Naive thymus-derived CD8-positive, alpha-beta T cell (primary cell): ENCODE measurements at regions not wholly inside any gene's neighbourhood (a gene's known extent, or its start where the extent isn't known, plus 50 kb on each side); places are given as distances from the start of the nearest gene placed in this dataset.

Source experiments
- ATAC-seq, 2 donors: fragments of 150-1000 bp; cut with Tn5 transposase in 1 of 2; sonication (Bioruptor Pico), chemical (Tn5 transposase) in 1 of 2; 1 replicate in 1 of 2; 2 replicates in 1 of 2; pipeline ENCODE4 v1.10.0; 2021; ENCODE audit warnings: mild to moderate bottlenecking in 2 of 2, moderate library complexity in 2 of 2
- POLR2A ChIA-PET: fragments of 350-600 bp; sonication (Branson Sonifier 250); formaldehyde crosslinking; loops from one replicate; lab custom pipeline; 2021; ENCODE audit warnings: antibody characterized with exemption; lab: Charles Lee
- DNase-seq, 10 donors: peaks; one replicate each; pipeline versions ENCODE4 v3.0.0 to v3.0.0-alpha.2; 2020 to 2022
- H3K27ac Mint-ChIP-seq, 10 donors: one replicate each; pipeline ENCODE4 v1.8.0; 2020 to 2022; ENCODE audit warnings: mild to moderate bottlenecking in 10 of 10, mixed read lengths in 10 of 10, moderate library complexity in 4 of 10, inconsistent platforms in 1 of 10
- H3K27me3 Mint-ChIP-seq, 5 donors: one replicate each; pipeline ENCODE4 v1.8.0; 2021 to 2022; ENCODE audit warnings: mixed read lengths in 5 of 5
- H3K36me3 Mint-ChIP-seq, 3 donors: one replicate each; pipeline ENCODE4 v1.8.0; 2020 to 2022; ENCODE audit warnings: mixed read lengths in 3 of 3, mild to moderate bottlenecking in 2 of 3, inconsistent platforms in 1 of 3
- H3K4me1 Mint-ChIP-seq, 4 donors: one replicate each; pipeline ENCODE4 v1.8.0; 2021 to 2022; ENCODE audit warnings: mixed read lengths in 4 of 4
- H3K4me3 Mint-ChIP-seq, 10 donors: one replicate each; pipeline ENCODE4 v1.8.0; 2020 to 2022; ENCODE audit warnings: mild to moderate bottlenecking in 10 of 10, mixed read lengths in 10 of 10, moderate library complexity in 6 of 10, inconsistent platforms in 1 of 10
- H3K9me3 Mint-ChIP-seq, 9 donors: one replicate each; pipeline ENCODE4 v1.8.0; 2020 to 2022; ENCODE audit warnings: mixed read lengths in 9 of 9, mild to moderate bottlenecking in 3 of 9, inconsistent platforms in 1 of 9, moderate library complexity in 1 of 9

DNA sequence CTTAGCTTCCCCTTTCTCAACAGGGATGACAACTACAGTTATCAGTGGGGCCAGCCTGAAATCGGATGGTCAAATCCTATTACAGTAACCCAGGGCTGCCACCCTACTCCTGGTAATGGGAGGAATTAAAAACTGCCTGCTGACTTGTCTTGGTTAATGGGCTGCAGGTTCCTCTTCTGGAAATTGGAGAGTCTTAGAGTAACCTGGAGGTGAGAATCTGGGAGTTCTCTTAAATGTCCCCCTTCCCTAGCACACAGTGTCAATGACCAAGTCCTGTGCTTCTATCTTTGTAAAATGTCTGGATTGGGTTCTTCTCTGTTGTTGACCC lies 113.1 kb downstream of the DDX1 start:
- no peak for ATAC-seq
- peaks cover 0 to 7% (median 3%) of the 10 kb centered on the region in 5 donors for H3K27me3 Mint-ChIP-seq
- DNase-seq: no peak
- H3K36me3 Mint-ChIP-seq: no peaks in the 10 kb centered on the region
- no peak overlapping the region for H3K27ac Mint-ChIP-seq
- POLR2A ChIA-PET: no interaction called here
- H3K4me1 Mint-ChIP-seq: no peaks in the 10 kb centered on the region
- H3K9me3 Mint-ChIP-seq: no peaks in the 10 kb centered on the region
- no peak overlapping the region for H3K4me3 Mint-ChIP-seq

DNA sequence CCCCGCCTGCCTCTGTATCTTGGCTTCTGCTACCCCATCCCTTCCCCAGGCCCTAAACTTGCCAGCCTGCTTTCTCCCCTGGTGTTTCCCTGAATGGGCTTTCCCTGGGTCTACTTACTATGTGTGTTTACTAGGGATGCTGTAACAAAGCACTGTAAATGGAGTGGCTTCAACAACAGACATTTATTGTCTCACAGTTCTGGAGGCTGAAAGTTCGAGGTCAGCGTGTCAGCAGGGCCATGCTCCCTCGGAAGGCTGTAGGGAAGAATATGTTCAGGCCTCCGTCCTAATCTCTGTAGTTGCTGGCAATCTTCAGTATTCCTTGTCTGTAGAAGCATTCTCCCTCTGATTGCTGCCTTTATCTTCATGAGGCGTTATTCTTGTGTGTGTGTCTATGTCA lies 113.6 kb downstream of the DDX1 start:
- Mint-ChIP-seq H3K4me1 (no peaks in the 10 kb centered on the region), H3K4me3 (no peak overlapping the region), H3K27ac (no peak overlapping the region), H3K27me3 (peaks cover 0 to 12% (median 6%) of the 10 kb centered on the region in 5 donors), H3K9me3 (no peaks in the 10 kb centered on the region), H3K36me3 (no peaks in the 10 kb centered on the region)
- ATAC-seq: no peak
- POLR2A ChIA-PET: no interaction called here
- DNase-seq: no peak

DNA sequence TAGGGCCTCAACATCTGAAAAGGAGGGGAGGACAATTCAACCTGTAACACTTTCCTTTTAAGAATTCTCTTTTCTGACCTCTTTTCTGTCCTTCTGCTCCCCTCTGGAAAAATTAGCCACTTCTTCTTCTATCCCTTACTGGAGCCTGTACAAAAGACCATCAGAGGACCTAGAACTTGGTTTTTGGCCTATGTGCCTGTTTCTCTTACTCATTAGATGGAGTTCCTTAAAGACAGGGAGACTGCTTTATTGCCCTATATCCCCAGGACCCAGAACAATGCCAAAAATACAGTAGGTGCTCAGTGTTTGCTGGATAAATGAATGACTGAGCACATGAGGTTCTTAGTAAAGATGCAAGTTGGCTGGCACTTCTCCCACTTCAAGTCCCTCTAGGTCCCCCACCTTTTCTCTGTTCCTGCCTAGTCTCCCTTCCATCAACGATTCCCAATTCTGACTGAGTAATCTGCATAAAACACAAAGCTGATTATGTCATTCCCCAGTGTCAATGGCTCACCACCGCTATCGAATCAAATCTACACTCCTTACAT lies 114.2 kb downstream of the DDX1 start:
- ATAC-seq (no peak), DNase-seq (no peak)
- POLR2A ChIA-PET: no interaction called here
- H3K36me3 Mint-ChIP-seq: no peaks in the 10 kb centered on the region
- no peaks in the 10 kb centered on the region for H3K4me1 Mint-ChIP-seq
- H3K4me3 Mint-ChIP-seq: no peak overlapping the region
- no peaks in the 10 kb centered on the region for H3K9me3 Mint-ChIP-seq
- H3K27ac Mint-ChIP-seq: no peak overlapping the region
- H3K27me3 Mint-ChIP-seq: peaks cover 0 to 12% (median 6%) of the 10 kb centered on the region in 5 donors

DNA sequence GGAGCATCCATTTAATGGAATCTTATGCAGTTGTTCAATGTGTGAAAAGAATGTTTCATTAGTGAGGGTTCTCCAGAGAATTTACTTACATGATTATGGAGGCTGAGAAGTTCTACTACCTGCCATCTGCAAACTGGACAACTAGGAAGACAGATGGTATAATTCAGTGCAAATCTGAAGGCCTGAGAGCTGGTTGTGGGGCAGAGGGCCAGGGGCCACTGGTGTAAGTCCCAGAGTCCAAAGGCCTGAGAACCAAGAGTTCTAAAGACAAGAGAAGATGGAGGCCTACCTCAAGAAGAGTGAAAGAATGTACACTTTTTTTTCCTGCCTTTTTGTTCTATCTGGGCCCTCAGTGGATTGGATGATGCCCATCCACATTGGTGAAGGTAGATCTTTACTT lies 114.8 kb downstream of the DDX1 start:
- Mint-ChIP-seq H3K4me3 (no peak overlapping the region), H3K27ac (no peak overlapping the region), H3K4me1 (no peaks in the 10 kb centered on the region), H3K9me3 (no peaks in the 10 kb centered on the region), H3K27me3 (peaks cover 0 to 12% (median 6%) of the 10 kb centered on the region in 5 donors), H3K36me3 (no peaks in the 10 kb centered on the region)
- POLR2A ChIA-PET: no interaction called here
- no peak for DNase-seq
- no peak for ATAC-seq

DNA sequence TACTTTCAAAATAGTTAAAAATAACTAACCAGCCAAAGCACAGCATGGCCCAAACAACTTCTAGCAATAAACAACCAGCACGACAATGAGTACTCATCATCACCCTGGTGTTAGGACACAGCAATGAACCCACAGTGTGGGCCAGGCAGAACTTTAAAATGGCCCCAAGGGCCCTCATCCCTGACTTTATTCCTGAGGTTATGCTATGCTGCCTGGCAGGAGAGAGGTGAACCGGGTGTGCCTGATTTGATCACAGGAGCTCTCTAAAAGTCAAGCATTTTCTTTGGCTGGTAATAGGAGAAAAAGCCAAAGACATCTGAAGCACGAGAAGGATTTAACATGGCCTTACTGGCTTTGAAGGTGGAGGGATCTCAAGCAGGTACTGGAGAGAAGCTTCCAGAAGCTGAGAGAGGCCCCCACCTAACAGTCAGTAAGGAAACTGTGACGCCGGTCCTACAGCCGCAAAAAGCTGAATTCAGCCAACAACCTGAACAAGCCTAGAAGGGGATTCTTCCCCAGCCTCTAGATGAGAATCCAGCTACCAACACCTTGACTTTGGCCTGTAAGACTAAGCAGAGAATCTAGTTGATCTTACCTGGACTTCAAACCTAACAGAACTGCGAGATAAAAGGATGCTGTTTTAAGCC lies 115.4 kb downstream of the DDX1 start:
- POLR2A ChIA-PET: no interaction called here
- Mint-ChIP-seq H3K4me1 (no peaks in the 10 kb centered on the region), H3K9me3 (no peaks in the 10 kb centered on the region), H3K27me3 (peaks cover 0 to 12% (median 6%) of the 10 kb centered on the region in 5 donors), H3K27ac (no peak overlapping the region), H3K4me3 (no peak overlapping the region), H3K36me3 (no peaks in the 10 kb centered on the region)
- no peak for ATAC-seq
- DNase-seq: no peak

DNA sequence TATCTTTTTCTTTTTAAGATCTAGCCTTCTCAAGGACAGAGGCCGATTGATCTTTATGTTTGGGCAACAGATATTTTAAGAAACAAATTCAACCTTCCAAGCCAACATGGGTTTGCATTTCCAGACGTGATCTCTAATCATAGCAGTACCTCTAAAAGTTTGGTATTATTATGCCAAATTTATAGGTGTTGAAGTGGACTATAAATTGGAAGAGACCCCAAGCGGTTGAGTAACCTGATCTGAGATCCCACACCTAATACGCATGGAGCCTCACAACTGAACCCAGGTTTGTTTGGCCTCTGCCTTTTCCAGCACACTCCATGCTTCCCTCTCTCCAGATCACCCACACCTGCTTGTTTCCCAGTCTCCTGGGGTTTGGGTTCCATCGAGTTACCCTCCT lies 116.5 kb downstream of the DDX1 start:
- ATAC-seq (no peak), DNase-seq (no peak)
- peaks cover 0 to 12% (median 5%) of the 10 kb centered on the region in 5 donors for H3K27me3 Mint-ChIP-seq

DNA sequence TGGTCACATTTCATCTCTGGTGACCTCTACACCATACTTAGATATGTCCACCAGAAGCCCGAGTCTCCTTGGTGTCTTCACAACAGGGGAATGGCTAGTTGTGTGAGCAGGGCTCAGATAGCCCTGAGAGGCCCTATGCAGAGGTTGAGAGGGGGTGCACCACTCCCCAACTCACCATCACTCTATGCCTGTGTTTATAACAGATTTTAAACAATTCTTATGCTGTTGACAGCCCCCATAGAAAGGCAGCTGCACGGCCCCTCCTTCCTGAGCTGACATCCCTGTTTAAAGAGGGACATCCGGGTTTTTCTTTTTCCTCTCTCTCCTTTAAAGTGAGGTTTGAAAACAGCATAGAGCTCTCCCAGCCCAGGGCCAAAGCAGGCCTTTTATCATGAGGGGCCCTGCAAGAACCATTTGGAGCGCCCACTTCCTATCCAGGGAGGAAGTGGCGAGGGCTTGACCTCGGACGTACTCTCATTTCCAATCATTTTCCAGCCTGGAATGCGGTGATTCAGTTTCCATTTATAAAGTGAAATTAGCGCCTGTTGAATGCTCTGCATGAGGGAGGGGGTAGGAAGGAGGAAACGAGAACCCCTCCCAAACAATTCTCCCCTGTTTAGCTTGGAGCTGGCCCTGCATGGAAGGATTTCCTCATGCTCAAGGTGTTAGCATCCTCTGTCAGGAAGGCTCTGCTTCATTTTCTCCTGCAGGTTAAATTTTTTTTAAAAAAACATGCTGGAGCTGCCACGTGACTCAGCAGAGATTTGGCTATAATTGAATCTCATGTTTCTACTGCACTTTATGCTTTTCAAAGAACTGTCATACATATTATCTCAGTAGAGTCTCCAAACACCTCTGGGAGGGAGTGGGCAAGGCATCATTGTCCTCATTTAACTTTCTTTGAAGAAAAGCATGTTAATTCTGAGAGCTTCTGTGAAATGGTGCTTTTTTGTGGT lies 117.5 kb downstream of the DDX1 start:
- Mint-ChIP-seq H3K36me3 (no peaks in the 10 kb centered on the region), H3K27me3 (peaks cover 0 to 12% (median 2%) of the 10 kb centered on the region in 5 donors), H3K4me1 (no peaks in the 10 kb centered on the region), H3K27ac (no peak overlapping the region), H3K4me3 (no peak overlapping the region), H3K9me3 (no peaks in the 10 kb centered on the region)
- POLR2A ChIA-PET: no interaction called here
- no peak for ATAC-seq
- no peak for DNase-seq

More for the DNA sequence above, 116.5 kb downstream of the DDX1 start:
- H3K27ac Mint-ChIP-seq: no peak overlapping the region
- POLR2A ChIA-PET: no interaction called here
- no peaks in the 10 kb centered on the region for H3K9me3 Mint-ChIP-seq
- no peaks in the 10 kb centered on the region for H3K4me1 Mint-ChIP-seq
- no peak overlapping the region for H3K4me3 Mint-ChIP-seq
- no peaks in the 10 kb centered on the region for H3K36me3 Mint-ChIP-seq

DNA sequence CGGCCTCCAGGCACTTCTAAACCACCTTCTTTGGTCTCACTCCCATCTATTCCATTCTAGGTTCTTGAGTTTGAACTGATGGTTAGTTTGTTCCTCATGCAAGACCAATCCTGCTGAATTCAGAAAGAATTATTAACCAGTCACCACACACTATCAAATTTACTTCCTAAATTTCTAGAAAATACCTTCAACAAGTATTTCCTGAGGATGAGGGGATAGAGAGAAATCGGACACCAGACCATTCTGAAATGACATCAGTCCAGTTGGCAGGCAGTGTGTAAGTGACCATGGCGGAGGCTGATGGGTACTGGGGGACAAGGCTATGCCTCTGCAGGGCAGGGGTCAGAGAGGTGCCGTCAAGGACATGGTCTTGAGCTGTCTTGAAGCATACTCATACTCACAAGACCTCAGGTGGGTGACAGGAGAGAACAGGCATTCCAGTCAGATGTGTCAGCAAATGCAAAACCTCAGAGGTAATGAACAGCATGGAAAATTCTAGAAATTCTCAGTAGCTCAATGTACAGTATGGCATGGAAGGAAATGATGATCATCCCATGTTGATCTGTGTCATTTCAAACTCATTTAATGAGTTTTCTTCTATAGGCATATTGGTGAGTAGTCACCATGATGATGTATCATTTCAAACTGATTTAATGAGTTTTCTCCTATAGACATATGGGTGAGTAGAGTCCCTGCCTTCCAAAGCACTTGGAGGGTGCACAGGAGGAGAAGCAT lies 119.6 kb downstream of the DDX1 start:
- ATAC-seq: no peak
- Mint-ChIP-seq H3K27me3 (peaks cover 0 to 9% (median 3%) of the 10 kb centered on the region in 5 donors), H3K4me1 (no peaks in the 10 kb centered on the region), H3K9me3 (no peaks in the 10 kb centered on the region), H3K36me3 (no peaks in the 10 kb centered on the region), H3K27ac (no peak overlapping the region), H3K4me3 (no peak overlapping the region)
- POLR2A ChIA-PET: no interaction called here
- DNase-seq: no peak

DNA sequence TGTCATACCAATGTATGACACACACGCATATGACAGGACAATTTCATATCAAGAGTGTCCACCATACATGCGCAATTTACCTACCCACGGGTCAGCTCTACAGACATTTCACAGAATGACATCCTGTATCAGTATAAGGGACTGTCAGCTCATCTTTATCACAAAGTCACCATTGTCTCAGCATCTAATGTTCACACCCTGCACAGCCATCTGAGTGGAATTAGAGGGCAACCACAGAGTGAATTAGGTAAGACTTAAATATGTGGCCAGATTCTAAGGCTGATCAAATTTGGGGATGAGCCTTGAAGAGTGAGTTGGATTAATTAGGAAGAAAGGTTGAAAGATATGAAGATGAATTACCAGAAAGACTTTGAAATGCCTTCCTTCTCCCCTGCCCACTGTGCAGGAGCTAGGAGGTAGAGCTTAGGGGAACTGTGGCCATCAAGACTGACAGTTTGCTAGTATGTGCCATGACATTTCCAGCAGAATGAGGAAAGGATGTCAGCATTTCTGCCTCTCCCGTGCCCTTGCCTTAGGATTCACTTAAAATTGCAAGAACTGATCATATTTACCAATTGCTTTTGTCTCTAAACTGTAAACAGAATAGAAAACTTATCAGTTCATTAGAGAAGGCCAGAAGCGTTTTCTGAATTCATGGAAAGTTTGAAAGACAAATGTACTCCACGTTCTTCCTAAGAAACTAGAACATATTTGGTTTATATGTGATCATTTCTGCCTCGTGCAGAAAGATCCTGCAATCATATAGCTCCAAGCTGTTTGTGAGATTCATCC lies 121.1 kb downstream of the DDX1 start:
- no peaks in the 10 kb centered on the region for H3K9me3 Mint-ChIP-seq
- no peaks in the 10 kb centered on the region for H3K36me3 Mint-ChIP-seq
- DNase-seq (no peak), ATAC-seq (no peak)
- H3K27me3 Mint-ChIP-seq: peaks cover 0 to 9% (median 3%) of the 10 kb centered on the region in 5 donors
- H3K4me1 Mint-ChIP-seq: no peaks in the 10 kb centered on the region
- no peak overlapping the region for H3K4me3 Mint-ChIP-seq
- POLR2A ChIA-PET: no interaction called here
- no peak overlapping the region for H3K27ac Mint-ChIP-seq

DNA sequence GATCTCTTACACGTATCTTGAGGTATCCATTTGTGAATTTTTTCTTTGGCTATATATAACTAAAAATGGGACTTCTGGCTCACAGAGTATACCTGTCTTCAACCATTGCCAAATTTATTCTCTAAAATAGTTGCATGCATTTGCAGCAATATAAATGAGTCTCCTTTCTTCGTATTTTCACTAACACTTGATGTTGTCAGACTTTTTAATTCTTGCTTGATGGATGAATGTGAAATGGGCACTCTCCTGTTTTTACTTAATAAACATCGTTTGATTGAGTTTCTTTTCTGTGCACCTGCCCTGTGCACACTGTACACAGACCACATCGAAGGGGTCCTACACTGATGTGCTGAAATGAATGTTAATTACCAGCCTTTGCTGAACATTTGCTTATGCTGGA lies 121.8 kb downstream of the DDX1 start:
- DNase-seq (no peak), ATAC-seq (no peak)
- Mint-ChIP-seq H3K27ac (no peak overlapping the region), H3K36me3 (no peaks in the 10 kb centered on the region), H3K27me3 (peaks cover 0 to 12% (median 3%) of the 10 kb centered on the region in 5 donors), H3K4me1 (no peaks in the 10 kb centered on the region), H3K9me3 (no peaks in the 10 kb centered on the region), H3K4me3 (no peak overlapping the region)
- POLR2A ChIA-PET: no interaction called here

DNA sequence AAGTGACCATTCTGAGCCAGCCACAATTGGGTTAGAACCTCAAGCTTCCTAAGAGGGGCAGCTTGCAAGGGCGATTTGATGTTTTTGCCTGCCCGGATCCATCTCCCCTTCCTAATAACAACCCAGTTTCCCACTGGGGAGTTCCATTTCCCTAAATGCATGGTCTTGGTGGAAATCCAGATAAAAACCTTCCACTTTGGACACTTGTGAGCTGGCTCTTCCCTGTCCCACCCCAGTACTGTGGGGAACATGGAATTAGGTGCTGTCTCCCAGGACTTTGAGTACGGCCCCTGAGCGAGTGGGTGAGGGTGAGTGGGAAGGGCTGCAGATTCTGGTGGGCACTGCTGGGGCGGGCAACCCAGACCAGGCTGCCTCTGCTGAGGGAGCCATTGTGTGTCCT lies 122.3 kb downstream of the DDX1 start:
- Mint-ChIP-seq H3K27me3 (peaks cover 0 to 12% (median 3%) of the 10 kb centered on the region in 5 donors), H3K4me1 (no peaks in the 10 kb centered on the region), H3K27ac (no peak overlapping the region), H3K4me3 (no peak overlapping the region), H3K9me3 (no peaks in the 10 kb centered on the region), H3K36me3 (no peaks in the 10 kb centered on the region)
- POLR2A ChIA-PET: no interaction called here
- no peak for DNase-seq
- ATAC-seq: no peak

DNA sequence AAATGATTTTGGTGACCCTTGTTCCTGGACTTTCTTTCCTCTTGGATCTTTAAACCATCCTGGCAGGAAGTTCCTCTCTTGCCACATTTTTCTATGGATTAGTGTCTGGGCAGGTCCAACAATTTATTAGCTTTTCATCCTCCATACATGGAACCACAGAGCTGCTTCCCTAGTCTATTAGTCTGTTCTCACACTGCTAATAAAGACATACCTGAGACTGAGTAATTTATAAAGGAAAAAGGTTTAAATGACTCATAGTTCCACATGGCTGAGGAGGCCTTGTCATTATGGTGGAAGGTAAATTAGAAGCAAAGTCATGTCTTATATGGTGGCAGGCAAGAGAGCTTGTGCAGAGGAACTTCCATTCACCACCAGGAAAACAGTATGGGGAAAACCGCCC lies 122.9 kb downstream of the DDX1 start:
- ATAC-seq (no peak), DNase-seq (no peak)
- no peak overlapping the region for H3K4me3 Mint-ChIP-seq
- H3K4me1 Mint-ChIP-seq: no peaks in the 10 kb centered on the region
- POLR2A ChIA-PET: no interaction called here
- no peaks in the 10 kb centered on the region for H3K9me3 Mint-ChIP-seq
- H3K27ac Mint-ChIP-seq: no peak overlapping the region
- peaks cover 0 to 11% (median 3%) of the 10 kb centered on the region in 5 donors for H3K27me3 Mint-ChIP-seq
- no peaks in the 10 kb centered on the region for H3K36me3 Mint-ChIP-seq
